Iris pigment epithelial cell (primary cell): ENCODE measurements at regions not wholly inside any gene's neighbourhood (a gene's known extent, or its start where the extent isn't known, plus 50 kb on each side); places are given as distances from the start of the nearest gene placed in this dataset.

ENCODE experiments used
- DNase-seq: peaks from one replicate; pipeline ENCODE4 v3.0.0-alpha.2; 2011; ENCODE audit warnings: low read depth

GRCh38 chrX:155682834-155683233 lies 70.1 kb upstream of the TMLHE start:
- DNase-seq, result no peak

GRCh38 chrX:155679715-155680114 lies 67.0 kb upstream of the TMLHE start:
- DNase-seq, result no peak

- no peak for DNase-seq
Observed at GRCh38 chrX:155673338-155673737, 60.6 kb upstream of the TMLHE start.

GRCh38 chrX:155666741-155667140 lies 54.0 kb upstream of the TMLHE start:
- no peak for DNase-seq
